Activated CD4-positive, alpha-beta T cell treated with anti-CD3 and anti-CD28 coated beads, Interleukin-2, Interleukin-4, amounts not matched to agents 100 ng/mL and 50 ng/mL, durations not matched to agents 16 hours and 8 hours (primary cell): ENCODE measurements at regions not wholly inside any gene's neighbourhood (a gene's known extent, or its start where the extent isn't known, plus 50 kb on each side); places are given as distances from the start of the nearest gene placed in this dataset.
"Not testable (repeated sequence)": the region's sequence is repeated elsewhere in the genome, so short reads cannot be mapped to it uniquely, and the experiment has no call there.

Source experiments
- DNase-seq: peaks from one replicate; pipeline ENCODE4 v3.0.0-alpha.2; 2020; ENCODE audit warnings: low spot score

DNA sequence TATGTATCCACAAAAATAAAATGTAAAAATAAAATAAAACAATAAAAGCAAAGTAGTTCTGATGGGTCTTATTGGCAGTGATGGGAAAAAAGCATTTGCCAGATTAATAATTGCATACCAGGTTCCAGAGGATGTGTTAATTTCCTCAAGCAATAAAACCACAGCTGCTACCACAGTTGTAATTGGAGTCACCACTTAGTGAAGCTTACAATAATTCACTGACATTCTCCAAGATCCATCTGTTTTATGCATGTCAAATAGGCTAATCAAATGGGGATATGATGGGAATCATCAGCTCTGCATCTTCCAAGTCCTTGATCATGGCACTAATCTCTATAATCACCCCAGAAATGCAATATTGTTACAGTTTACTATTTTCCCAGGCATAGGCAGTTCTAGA, 123.5 kb upstream of the EMCN start:
- no peak for DNase-seq

DNA sequence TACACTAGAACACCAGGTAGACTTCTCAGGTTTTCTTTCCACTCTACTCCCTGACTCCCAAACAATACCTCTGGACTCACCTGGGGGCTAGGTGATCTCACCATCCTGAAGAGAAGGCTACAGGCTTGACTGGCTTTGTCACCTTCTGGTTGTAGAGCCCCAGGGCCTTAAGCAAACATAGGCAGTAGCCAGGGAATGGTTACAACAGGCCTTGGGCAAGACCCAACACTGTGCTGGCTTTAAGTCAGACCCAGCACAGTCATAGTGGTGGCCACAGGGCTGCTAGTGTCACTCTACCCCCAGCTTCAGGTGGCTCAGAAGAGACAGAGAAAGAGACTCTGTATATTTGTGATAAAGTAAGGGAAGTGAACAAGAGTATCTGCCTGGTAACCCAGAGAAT, 118.1 kb upstream of the EMCN start:
- no peak for DNase-seq

DNA sequence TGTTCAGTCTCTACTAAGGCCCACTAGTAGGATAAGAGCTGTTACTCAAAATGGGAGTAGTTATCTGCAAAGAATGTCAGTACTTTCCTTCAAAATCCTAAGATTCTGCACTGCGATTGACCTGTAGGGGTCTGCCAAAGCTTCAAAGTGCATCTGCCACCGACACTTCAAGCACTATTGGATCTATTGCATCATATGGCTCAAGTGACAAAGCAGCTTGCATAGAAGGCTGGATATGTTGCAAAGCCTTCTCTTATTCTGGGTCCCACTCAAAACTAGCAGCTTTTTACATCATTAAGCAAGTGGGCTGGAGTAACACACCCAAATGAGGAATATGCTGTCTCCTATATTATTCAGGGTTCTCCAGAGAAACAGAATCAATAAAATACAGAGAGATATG, 115.4 kb upstream of the EMCN start:
- DNase-seq = no peak

DNA sequence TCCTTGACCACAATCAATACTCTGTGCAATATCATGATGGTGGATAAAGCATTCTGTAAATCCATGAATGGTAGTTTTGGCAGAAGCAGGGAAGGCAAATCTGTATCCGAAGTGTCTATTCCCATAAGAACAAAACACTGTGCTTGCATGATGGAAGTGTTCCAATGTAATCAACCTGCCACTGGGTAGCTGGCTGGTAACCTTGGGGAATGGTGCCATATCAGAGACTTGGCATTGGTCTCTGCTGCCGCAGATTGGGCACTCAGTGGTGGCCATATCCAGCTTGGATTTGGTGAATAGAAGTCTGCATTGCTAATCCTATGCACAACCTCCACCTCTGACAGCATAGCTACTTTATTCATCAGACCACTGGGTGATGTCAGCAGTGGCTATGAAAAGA, 114.3 kb upstream of the EMCN start:
- no peak for DNase-seq

DNA sequence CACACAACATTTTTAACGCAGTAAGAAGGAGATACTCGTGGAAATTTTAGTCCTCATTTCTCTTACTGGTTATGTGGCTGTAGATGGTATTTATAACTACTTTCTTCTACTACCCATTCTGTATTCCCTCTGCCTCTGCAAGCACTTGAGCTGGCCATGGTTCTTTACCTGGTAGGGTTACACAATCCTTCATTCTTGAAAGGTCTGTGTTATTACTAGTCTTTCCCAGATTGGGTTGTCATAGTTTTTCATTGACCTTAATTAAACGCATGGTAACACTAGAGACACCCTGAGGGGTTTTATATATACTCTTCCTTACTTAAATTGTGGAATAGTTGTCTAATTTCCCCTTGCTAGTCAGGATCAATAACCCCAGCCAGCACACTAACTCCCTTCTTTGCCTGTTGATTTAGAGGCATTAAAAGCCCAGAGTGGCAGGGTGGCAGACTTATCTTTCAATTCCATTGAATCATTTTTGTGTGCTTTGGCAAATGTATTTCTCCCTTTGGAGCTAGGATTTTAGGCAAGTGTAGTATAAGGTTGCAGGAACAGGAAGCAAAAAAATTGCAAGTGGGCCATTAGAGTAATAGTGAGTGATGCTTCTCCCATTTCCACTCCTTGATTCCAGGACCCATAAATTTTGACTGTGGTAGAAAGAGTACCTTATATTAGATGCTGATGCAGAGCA, 113.6 kb upstream of the EMCN start:
- DNase-seq = no peak

DNA sequence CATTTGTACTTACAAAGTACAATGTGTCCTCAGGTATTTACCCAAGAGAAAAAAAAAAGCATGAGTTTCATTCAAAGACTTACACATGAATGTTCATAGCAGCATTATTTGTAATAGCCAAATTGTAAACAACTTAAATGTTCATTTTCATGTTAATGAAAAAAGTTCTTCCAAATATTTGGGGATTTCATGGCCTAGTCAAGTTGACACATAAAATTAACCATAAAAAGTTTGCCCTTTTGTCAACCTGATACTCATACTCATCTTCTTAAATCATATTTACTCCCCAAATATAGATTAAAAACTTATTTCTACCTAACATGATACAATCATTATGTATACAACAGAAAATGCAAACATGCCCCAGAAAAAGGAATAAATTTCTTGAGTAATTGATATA, 112.5 kb upstream of the EMCN start:
- no peak for DNase-seq

DNA sequence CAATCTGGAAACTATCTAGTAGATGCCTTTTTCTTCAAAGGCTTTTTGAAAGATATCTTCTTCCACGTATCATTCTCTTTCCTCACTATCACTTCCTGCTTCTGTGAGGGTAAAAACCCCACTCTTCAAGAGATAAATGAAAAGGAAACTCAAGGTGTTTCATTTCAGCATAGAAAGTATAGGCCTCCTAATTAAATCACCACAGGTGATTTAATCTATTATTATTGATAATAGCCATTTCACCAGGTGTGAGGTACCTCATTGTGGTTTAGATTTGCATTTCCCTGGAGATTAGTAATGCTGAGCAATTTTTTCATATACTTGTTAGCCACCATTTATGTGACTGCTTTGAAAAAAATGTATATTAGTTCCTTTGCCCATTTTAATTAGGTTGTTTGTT, 92.0 kb upstream of the EMCN start:
- DNase-seq = no peak

DNA sequence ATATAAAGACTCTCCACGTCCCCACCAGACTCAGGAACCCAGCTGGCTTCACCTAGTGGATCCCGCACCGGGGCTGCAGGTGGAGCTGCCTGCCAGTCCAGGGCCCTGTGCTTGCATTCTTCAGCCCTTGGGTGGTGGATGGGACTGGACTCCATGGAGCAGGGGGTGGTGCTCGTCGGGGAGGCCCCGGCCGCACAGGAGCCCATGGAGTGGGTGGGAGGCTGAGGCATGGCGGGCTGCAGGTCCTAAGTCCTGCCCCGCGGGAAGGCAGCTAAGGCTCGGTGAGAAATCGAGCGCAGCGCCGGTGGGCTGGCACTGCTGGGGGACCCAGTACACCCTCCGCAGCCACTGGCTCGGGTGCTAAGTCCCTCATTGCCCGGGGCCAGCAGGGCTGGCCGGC, 90.8 kb upstream of the EMCN start:
- not testable (repeated sequence) for DNase-seq

DNA sequence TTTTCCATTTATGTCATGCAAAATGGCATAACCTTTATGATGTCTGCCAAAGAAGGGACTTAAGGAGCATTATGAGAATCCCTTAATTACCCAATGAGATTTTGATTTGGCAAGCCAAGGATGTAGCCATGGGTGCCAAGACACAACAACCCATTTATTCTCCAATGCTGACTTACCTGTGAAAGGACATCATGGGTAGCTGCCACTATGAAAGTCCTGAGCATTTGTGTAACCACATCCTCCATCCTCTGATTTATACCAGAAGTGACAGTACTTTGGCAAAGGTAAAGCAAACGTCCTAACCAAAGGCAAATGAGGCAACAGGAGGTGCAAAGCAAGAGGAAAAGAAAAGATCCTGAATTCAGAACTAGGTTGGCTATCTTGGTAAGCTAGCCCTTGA, 87.3 kb upstream of the EMCN start:
- DNase-seq = no peak

DNA sequence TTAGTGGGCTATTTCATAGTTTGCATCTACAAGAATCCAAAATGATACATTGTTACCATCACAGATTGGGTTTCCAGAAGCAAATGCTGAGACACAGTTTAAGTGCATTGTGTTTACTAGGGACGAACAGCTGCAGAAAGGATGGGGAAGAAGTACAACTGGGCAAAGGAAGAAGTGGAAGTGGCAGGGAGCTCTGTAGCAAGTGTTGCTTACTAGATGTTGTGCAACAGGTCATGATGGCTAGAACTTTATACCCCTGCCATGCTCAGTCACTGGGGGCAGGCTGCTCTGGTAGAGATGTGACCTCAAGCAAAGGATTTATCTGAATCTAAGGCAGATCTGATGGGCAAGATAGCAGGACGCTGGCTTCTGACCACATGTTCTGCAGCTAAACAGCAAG, 76.1 kb upstream of the EMCN start:
- no peak for DNase-seq

DNA sequence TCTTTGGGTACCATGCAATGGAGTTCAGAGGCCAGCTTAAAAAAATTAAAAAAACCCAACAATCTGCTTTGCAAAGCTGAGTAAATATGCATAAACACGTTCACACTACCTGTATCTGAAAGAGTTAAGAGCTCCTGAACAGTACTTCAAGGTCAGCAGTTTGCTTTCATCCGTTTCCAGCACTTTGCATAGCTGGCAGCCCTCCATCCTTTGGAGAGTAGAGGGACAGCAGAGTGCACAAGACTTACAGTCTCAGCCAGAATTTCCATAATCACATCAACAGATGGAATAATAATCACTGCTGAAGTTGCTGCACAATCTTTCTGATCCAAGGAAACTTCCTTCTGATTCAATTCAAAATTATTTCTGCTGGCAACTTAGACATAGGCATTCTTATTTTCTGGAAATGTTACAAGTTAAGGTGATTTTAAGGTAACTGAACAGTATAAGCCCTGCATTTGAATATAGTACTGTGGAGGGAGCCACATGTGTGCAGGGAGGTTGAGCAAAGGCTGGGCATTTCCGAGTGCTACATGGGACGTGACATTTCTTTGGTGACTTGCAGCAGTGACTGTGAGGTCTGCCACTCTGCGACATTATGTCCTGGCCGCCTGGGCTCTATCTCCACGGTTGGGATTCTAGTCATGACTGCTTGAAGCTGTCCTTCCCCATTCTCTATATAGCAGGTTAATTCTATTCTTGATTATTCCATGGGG, 73.5 kb upstream of the EMCN start:
- DNase-seq = no peak

DNA sequence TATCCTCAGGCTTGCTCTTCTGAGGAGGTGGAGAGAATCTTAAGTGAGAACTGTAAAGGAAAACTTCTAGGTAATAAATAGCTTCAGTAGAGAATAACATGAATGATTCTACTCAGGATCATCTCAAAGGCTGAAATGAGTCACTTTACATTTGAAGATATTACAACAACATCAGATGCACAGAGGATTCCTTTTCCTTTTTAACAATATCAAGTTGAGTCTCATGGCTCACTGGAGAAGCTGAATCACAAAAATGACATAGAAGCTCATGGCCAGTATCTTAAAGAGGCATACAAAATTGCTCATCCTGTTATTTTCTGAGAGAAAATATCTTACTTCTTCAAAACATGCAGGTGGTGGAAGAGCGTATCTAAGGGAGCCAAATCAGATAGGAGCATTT, 72.5 kb upstream of the EMCN start:
- DNase-seq = no peak

DNA sequence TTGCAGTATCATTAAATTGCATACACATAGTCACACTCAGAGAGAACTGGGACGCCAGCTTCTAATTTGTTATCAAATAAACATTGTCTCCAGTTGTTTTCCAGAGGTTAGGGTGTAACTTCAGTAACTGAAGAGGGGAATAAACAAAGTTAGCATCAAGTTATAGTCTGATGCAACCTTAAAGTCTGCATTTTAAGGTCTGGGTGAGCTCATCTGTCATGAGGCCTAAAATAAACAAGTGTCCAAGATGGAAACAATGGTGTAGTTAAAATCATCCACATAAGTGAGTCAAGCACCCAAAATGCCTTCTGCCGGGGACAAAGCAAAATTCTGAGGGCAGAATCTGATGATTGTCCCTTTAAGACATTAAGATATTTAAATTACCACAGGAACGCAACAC, 70.3 kb upstream of the EMCN start:
- no peak for DNase-seq

DNA sequence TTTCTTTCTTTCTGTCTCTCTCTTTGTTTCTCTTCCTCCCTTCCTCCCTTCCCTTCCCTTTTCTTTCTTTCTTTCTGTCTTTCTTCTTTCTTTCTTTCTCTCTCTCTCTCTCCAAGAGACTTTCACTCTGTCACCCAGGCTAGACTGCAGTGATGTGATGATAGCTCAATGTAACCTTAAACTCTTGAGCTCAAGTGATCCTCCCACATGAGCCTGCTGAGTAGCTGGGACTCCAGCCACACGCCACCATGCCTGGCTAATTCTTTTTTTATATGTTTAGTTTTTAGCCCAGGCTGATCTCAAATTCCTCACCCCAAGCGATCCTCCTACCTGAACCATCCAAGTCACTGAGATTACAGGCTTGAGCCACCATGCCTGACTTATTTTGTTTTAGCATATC, 64.3 kb upstream of the EMCN start:
- DNase-seq = no peak

DNA sequence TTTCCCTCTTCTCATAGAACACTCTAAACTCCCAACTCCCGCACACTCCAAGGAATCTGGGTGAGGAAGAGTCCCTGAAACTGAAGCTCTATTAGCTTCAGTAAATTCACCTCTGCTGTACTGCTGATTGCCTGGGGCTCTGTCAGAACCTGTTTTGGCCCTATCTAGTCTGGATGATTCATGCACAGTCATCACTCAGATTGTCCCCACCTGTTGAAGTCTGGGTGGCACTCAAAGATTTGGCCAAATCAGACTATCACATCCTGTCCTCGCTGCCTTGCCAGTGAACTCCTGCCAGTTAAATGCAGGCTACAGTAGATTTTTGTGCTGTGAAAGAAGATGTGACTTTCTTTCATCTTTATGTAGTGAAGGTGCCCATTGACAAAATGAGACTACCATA, 63.5 kb upstream of the EMCN start:
- DNase-seq = no peak

DNA sequence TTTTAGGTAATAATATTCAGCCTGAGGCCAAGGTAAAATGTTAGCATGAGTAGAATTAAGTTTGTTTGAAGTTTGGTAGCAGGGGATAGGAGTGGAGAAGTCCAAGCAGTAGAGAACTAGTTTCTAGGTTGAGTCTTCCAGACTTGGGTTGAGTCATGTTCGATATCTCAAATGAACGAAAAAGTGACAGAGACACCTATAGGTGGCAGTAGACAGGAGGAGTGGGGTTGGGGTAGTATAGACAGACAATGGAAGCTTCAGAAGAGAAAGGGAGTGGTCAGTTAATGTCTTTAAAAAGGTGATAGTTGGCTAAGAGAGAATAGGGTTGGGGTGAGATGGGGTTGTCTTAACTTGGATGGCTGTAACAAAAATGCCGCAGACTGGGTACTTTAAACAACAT, 58.7 kb upstream of the EMCN start:
- DNase-seq = no peak

DNA sequence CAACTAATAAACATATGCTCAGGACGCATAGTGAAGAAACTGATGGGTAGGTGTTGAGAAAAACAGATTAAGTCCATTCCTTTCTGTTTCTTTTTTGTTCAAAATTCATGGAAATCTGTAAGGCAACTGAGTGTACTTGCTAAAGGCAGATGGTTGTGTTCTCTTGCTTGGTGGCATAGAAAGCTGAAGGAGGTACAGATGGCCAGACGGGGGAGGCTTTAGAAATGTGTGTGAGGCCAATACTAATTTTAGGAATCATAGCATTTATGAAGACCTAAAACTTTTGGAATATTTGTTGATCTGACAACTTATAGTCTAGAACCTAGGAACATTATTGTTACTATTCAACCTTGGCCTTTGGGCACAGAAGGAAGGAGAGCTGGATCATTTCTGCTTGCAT, 56.8 kb upstream of the EMCN start:
- DNase-seq = no peak

DNA sequence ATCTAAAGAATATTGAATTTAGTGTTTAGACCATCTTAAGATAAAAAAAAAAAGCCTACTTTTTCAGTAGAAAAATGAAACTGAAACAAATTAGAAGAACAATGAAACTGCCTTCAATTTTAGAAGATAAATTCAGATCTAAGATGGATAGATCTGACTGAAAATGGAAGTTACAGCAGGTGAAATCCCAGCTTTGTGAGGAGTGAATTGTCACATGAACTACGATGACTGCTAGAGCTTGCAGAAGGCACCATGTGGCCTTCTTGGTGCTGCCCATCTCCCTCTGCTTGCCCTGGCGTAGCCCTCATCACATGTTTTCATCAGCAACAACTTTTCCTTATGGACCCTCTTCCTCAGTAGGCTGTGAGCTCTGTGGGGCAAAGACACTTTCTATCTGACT, 51.4 kb upstream of the EMCN start:
- DNase-seq = peak; percentile 19
